Middle frontal gyrus (tissue), 1 donor: ENCODE measurements at regions not wholly inside any gene's neighbourhood (a gene's known extent, or its start where the extent isn't known, plus 50 kb on each side); places are given as distances from the start of the nearest gene placed in this dataset.

Experiments used
- DNase-seq: peaks from one replicate; pipeline ENCODE4 v3.0.0-alpha.2; 2015; ENCODE audit warnings: low spot score; ENCODE audit errors: extremely low spot score

DNA sequence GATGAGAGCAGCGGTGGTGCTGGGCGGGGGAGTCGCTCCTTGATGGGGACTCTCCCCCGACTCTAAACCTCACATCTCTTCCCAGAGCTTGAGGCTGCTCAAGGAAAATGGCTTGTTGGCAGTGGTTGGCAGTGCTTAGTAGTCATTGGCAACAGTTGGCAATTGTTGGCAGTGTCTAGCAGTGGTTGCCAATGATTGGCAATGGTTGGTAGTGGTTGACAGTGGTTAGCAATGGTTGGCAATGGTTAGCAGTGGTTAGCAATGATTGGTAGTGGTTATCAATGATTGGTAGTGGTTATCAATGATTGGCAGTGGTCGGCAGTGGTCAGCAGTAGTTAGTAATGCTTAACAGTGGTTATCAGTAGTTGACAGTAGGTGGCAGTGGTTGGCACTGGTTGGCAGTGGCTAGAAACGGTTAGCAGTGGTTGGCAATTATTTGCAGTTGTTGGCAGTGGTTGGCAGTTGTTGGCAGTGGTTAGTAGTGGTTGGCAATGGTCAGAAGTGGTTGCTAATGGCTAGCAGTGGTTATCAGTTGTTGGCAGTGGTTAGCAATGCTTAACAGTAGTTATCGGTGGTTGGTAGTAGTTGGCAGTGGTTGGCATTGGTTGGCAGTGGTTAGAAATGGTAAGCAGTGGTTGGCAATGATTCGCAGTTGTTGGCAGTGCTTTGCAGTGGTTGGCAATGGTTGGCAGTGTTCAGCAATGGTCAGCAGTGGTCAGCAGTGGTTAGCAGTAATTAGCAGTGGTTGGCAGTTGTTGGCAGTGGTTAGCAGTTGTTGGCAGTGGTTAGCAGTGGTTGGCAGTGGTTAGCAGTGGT lies 85.4 kb upstream of the OTOS start:
- no peak for DNase-seq

GRCh38 chr2:240226672-240227537 lies 86.4 kb upstream of the OTOS start:
- DNase-seq = no peak

- DNase-seq = no peak
Measured at GRCh38 chr2:240227538-240228428, 87.3 kb upstream of the OTOS start.

DNA sequence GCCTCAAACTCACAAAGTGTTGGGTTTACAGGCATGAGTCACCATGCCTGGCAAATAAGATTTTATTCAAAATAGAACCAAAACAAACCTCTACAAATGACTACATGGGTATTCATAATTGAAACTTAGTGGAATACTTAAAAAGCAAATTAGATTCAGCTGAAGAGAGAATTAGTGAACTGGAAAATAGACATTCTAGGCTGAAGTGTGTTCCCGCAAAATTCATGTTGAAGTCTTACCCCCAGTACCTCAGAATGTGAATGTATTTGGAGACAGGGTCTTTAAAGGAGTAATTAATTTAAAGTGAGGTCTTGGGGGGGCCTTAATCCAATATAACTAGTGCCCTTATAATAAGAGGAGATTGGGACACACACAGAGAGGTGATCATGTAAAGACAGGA lies 88.5 kb upstream of the OTOS start:
- DNase-seq = no peak

GRCh38 chr2:240229603-240230235 lies 89.3 kb upstream of the OTOS start:
- DNase-seq = no peak

- no peak for DNase-seq
Measured at GRCh38 chr2:240230291-240230931, 90.0 kb upstream of the OTOS start.

GRCh38 chr2:240231838-240232244 lies 91.4 kb upstream of the OTOS start:
- no peak for DNase-seq

GRCh38 chr2:240232264-240232915 lies 91.9 kb upstream of the OTOS start:
- DNase-seq = no peak

DNA sequence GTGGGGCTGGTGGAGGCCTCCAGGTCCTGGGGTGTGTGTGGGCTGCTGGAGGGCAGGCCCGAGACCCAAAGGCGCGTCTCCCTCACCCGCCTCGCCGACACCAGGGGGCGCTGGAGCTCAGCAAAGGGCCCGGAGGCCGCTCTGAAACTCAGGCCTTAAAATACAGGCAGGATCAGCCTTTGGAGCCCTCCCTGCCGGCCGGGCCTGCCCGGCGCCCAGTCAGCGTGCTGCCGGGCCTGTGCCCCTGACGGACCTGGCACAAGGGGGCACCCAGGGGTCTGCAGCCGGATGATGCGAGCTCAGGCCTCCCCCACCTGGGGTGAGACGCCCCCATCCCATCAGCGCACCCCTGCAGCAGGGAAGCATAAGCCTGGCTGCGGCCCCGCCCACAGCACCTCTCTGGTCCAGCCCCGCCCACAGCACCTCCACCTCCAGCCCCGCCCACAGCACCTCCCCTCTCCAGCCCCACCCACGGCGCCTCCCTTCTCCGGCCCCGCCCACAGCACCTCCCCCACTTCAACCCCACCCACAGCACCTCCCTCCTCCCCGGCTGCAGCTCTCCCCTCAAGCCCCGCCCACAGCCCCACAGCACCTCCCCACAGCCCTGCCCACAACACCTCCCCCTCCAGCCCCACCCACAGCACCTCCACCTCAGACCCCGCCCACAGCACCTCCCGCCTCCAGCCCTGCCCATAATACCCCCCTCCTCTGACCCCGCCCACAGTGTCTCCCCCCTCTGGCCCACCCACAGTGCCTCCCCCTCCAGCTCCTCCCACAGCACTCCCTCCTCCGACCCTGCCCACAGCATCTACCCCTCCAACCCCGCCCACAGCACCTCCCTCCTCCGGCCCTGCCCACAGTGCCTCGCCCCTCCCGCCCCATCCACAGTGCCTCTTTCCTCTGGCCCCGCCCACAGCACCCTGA lies 92.8 kb upstream of the OTOS start:
- DNase-seq = peak; percentile 39

DNA sequence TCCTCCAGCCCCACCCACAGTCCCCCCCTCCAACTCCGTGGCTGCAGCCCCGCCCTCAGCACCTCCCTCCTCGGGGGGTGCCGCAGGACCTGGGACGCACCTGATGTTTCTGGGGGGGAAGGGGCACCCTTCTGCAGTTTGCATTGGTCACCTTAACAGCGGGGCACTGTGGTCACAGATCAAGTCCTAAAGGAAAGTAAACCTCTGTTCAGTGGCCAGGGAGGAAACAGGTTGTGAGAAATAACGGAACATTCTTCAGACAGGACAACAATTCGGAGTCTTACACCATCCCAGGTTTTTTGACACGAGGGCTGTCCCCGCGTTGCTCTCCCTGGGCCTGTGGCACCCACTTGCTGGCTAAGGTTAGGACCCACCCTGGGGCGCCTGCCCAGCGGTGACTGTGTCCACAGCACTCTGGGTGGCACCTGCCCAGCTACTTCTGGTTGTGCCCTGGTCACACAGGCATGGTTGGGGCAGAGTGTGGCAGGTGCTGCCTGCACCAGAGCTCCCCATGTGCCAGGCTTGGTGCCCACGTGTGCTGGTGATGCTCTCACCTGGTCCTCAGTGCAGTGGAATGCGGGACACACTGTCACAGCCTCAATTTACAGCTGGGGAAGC lies 93.5 kb upstream of the OTOS start:
- no peak for DNase-seq

DNA sequence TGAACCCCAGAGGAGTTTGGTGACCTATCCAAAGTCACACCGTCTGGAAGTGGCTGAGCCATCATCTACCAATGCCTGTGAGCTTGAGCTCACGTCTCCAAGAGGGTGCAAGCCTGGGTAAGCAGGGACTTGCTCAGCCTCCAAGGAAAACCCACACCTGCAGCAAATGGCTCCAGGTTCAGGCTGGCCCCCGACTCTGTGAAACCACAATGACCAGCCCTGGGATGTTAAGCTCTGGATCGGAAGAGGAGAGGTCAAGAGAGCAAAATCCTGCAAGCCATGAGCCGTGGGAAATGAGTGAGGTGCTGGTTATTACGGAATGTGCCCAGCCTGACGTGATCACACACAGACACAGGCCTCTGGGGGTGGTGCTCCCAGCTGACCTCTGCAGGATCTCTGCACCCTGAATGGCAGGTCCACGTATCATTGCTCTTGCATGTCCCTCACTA lies 94.1 kb upstream of the OTOS start:
- no peak for DNase-seq

- DNase-seq = no peak
Measured at GRCh38 chr2:240235149-240235803, 94.8 kb upstream of the OTOS start.

DNA sequence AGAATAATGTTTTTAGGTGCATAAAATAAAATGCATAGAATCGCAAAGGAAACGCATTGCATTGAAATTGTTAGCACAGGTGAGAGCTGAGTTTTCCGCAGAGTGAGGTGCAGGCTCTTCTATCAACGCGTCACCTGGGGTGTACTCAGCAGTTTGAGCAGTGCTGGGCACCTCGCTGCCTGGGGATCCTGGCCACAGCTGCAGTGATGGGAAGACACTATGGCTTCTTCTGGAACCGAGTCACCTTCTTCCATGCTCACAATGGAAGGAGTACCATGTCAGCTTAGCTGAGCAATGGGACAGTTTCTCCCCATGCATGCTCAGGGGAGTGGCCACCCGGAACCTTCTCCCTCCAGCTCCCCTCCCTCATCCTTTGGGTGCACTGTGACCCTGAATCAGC lies 95.4 kb upstream of the OTOS start:
- no peak for DNase-seq

- no peak for DNase-seq
Measured at GRCh38 chr2:240236217-240237111, 96.0 kb upstream of the OTOS start.

GRCh38 chr2:240237609-240238174 lies 97.2 kb upstream of the OTOS start:
- DNase-seq = no peak

GRCh38 chr2:240238201-240238600 lies 97.7 kb upstream of the OTOS start:
- DNase-seq = no peak

DNA sequence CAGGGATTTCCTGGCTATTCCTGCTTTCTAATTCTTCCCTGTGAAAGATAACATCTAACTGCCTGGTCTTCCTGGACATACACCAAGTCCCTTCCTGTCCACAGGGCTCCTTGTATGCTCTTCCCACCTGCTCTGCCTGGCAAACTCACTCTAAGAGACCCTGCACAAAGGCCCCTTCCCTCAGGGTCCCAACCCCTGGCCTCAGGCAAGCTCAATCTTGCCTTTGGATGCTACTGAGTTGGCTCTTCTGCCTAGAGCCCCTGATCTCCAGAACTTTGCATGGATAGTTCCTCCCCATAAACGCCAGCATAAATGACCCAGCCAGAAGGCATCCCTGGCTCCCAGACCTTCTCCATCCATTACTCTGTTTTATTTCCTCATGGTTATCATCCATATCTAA lies 98.3 kb upstream of the OTOS start:
- DNase-seq = no peak
